HG03064 (cell line): ENCODE measurements at regions not wholly inside any gene's neighbourhood (a gene's known extent, or its start where the extent isn't known, plus 50 kb on each side); places are given as distances from the start of the nearest gene placed in this dataset.
"Not testable (repeated sequence)": the region's sequence is repeated elsewhere in the genome, so short reads cannot be mapped to it uniquely, and the experiment has no call there.

ENCODE experiments used
- ATAC-seq: cut with Tn5 transposase; IDR thresholded peaks from one replicate; pipeline ENCODE4 v1.9.1; 2021; ENCODE audit warnings: low read depth; ENCODE audit not compliant: unreplicated experiment

GRCh38 chr9:79037338-79037737 lies 534.4 kb upstream of the TLE4 start:
- no peak for ATAC-seq

DNA sequence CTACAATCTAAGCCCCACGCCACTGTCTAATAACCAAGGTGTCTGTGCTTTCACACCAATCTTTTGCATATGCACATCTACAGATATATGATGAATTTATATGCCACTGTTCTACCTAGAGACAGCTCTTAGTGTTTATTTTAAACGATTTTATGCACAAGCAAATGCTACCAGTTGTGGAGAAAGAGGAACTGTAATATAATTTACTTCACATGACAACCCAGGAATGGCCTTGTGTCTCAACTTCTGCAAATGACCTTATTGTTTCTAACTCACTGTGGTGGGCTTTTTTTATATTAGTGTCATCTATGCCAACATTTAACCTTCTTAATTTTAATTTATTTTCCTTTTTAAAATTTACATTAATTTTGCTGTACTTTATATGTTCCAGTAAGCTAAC lies 531.1 kb upstream of the TLE4 start:
- ATAC-seq = no peak

DNA sequence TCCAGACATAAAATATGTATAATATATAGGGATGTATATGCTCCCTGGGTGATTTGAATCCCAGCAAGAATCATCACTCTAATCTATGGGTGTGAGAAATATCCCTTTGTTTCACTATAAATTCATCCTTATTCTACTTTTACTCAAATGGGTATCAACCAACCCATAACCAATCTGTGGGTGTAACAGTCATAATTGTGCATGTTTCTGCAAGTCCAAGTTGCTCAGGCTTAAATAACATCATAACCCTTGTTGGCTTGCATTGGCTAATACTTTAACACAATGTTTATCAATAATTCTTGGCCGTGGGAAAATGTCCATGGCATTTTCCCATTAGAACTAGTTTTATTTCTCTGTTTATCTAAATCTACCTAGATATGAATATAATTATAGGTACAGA lies 530.5 kb upstream of the TLE4 start:
- ATAC-seq = no peak

DNA sequence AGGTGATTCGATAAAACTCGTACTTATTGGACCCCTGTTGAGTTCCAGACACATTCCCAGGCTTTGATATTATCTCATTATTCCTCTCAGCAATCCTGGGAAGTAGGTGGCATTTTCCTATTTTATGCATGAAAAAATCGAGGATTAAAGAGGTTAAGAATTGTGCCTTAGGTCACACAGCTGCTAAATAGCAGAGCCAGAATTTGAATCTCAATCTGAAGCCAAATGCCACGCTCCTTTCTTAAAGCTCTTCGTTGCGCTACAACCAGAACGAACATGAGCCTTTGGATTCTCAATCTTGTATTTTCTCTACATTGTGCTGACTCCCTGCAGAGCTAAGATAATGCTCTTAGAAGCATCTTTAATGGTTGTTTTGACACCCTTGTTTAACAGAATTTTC lies 527.8 kb upstream of the TLE4 start:
- no peak for ATAC-seq

- ATAC-seq = no peak
These were observed 525.4 kb upstream of the TLE4 start for GRCh38 chr9:79046401-79046800.

GRCh38 chr9:79049371-79049770 lies 522.4 kb upstream of the TLE4 start:
- ATAC-seq = no peak

DNA sequence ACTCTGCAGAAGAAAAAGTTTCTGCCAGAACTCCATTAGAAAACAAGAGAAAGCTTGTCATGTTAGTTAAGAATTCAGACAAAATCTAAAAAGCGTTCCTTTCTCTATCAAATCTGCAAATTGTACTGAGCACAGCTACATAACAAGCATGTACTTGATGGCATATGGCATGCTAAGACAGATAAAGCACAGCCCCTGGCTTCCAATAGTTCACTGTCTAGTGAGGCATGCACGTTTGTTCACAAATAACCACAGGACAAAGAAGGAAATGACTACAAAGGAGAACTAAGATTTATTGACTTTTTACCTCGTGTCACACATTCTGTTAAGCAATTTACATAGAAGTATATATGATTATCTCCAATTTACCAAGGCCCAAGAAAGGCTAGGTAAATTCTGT lies 518.2 kb upstream of the TLE4 start:
- ATAC-seq = no peak

DNA sequence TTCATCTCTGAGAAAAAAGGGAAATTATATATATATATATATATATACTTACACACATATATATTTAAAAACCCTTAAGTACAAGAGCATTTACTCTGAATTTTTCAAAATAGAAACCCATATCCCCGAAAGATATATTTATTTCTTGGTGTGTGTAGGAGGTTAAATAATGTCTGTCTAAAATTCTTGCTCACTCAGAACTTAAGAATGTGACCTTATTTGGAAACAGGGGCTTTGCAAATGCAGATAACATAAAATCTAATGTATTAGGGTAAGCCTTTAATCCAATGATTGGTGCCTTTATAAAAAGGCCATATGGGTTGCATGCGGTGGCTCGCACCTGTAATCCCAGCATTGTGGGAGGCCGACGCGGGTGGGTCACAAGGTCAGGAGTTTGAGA lies 517.3 kb upstream of the TLE4 start:
- ATAC-seq = no peak

GRCh38 chr9:79056041-79056440 lies 515.7 kb upstream of the TLE4 start:
- no peak for ATAC-seq

DNA sequence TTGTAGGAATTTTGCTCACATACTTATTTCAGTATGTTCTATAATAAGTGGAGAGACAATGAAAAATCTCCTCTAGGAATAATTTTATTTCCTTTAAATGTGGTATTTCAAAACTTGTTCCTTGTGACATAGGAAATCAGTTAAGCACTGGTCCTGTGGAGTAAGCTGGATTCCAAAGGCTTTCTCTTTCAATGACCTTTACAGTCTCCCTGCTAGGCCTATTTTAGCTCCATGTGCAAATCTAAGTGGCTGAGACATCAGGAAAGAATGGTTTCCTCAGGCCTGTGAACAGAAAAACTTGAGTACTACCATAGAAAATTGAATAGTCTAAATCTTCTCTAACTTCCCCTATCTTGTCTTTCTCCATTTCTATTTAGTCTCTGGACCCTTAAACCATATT lies 514.2 kb upstream of the TLE4 start:
- no peak for ATAC-seq

- no peak for ATAC-seq
These were observed 511.0 kb upstream of the TLE4 start for GRCh38 chr9:79060766-79061165.

GRCh38 chr9:79061752-79062616 lies 509.8 kb upstream of the TLE4 start:
- ATAC-seq = no peak

DNA sequence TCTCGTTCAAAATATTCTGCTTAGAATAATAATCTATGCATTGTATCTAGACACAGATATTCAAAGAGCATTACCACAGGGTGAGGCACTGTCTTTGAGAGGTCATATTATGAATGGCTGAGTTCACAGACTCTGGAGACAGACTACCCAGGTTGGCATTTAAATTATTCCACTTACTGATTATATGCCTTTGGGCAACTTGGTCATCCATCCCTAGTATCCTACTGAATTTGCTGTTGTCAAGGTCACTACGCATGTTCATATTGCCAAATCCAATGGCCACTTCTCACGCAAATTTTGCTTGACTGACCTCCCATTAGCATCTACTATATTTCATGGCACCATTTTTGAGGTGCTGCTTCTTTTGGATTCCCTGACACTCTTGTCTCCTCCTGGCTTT lies 498.6 kb upstream of the TLE4 start:
- ATAC-seq = no peak

DNA sequence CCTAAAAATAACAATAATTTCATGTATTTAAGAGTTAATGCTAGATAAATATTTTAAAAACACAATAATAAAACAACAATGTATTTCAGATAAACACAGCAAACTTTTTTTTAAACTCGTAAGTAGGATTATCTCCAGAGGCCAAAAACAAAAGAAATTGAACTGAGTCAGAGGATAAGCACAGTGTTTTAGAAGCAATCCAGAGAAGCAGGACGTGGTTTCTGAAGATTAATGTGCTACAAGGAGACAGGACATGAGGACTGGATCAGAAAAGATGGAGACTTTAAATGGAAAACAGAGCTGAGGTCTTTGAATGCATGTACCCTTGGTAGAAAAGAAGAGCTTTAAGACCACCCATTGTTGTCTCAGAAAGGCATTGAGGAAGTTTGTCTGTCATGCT lies 491.2 kb upstream of the TLE4 start:
- ATAC-seq = no peak

DNA sequence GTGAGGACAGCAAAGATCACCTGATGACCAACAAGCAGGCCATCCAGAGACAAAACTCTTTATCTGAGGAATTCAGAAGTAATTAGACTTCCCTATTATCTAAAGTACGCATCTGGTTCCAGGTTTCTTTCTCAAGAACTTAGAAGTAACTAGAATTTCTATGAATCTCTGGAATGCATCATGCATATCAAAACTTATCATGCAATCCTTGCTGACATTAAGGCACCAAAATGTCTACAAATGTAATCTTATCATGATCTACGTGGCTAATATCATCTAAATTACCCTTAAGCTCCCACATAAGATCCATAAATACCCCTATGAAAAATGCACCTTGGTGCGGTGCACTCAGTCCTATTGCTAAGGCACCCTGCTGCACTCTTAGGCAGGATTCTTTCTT lies 488.1 kb upstream of the TLE4 start:
- ATAC-seq = no peak

- ATAC-seq = no peak
These were observed 484.6 kb upstream of the TLE4 start for GRCh38 chr9:79087133-79087532.

DNA sequence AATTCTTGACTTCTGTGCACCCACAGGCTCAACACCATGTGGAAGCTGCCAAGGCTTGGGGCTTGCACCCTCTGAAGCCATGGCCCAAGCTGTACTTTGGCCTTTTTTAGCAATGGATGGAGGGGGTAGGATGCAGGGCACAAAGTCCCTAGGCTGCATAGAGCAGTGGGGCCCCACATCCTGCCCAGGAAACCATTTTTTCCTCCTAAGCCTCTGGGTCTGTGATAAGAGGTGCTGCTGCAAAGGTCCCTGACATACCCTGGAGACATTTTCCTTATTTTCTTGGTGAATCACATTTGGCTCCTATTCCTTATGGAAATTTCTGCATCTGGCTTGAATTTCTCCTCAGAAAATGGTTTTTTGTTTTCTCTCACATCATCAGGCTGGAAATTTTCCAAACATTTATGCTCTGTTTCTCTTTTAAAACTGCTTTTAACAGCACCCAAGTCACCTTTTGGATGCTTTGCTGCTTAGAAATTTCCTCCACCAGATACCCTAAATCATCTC lies 482.7 kb upstream of the TLE4 start:
- no peak for ATAC-seq

DNA sequence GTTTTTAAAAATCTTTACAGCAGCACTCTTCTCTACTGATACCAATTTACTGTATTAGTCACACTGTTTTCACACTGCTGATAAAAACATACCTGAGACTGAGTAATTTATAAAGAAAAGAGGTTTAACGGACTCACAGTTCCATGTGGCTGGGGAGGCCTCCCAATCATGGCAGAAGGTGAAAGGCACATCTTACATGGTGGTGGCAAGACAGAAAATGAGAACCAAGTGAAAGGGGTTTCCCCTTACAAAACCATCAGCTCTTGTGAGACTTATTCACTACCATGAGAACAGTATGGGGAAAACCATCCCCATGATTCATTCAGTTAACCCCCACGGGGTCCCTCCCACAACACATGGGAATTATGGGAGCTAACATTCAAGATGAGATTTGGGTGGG lies 481.9 kb upstream of the TLE4 start:
- ATAC-seq = not testable (repeated sequence)

DNA sequence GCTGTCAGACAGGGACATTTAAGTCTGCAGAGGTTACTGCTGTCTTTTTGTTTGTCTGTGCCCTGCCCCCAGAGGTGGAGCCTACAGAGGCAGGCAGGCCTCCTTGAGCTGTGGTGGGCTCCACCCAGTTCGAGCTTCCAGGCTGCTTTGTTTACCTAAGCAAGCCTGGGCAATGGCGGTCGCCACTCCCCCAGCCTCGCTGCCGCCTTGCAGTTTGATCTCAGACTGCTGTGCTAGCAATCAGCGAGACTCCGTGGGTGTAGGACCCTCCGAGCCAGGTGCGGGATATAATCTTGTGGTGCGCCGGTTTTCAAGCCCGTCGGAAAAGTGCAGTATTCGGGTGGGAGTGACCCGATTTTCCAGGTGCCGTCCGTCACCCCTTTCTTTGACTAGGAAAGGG lies 468.5 kb upstream of the TLE4 start:
- not testable (repeated sequence) for ATAC-seq

GRCh38 chr9:79104216-79104615 lies 467.5 kb upstream of the TLE4 start:
- ATAC-seq = no peak

GRCh38 chr9:79104951-79105350 lies 466.8 kb upstream of the TLE4 start:
- ATAC-seq = no peak

GRCh38 chr9:79107911-79108676 lies 463.7 kb upstream of the TLE4 start:
- no peak for ATAC-seq
